ENCODE measurements at regions not wholly inside any gene's neighbourhood (a gene's known extent, or its start where the extent isn't known, plus 50 kb on each side); places are given as distances from the start of the nearest gene placed in this dataset.

GRCh38 chr3:148381051-148381450 is 316.7 kb upstream of the AGTR1 start:
- TF ChIP-seq CTCF (IDR thresholded peaks at IDR 0.05; ENCODE audit: low read depth, low read length, poor library complexity, severe bottlenecking) (no peak), EZH2phosphoT487 (IDR thresholded peaks at IDR 0.05; ENCODE audit: borderline replicate concordance, low read length) (no peak)
